Left lung (tissue), 4 donors: ENCODE measurements at regions not wholly inside any gene's neighbourhood (a gene's known extent, or its start where the extent isn't known, plus 50 kb on each side); places are given as distances from the start of the nearest gene placed in this dataset.

Source experiments
- ATAC-seq: fragments of 200-7000 bp; cut with Tn5 transposase; one replicate; pipeline ENCODE4 v1.9.1; 2020; ENCODE audit warnings: moderate library complexity
- DNase-seq, 4 donors: peaks; one replicate each; pipeline ENCODE4 v3.0.0-alpha.2; 2013 to 2020
- H3K27ac ChIP-seq, 2 donors: fragments of 200-600 bp; sonication (generic) in 1 of 2; one replicate each; pipeline versions ENCODE4 v1.5.0 to v1.8.0; 2020 to 2021
- H3K27me3 ChIP-seq, 2 donors: fragments of 200-600 bp; sonication (generic) in 1 of 2; one replicate each; pipeline versions ENCODE4 v1.5.0 to v1.8.0; 2020 to 2021
- H3K36me3 ChIP-seq, 2 donors: fragments of 200-600 bp; sonication (generic) in 1 of 2; one replicate each; pipeline versions ENCODE4 v1.5.0 to v1.8.0; 2020 to 2021
- H3K4me1 ChIP-seq, 2 donors: fragments of 200-600 bp; one replicate each; pipeline ENCODE4 v1.8.0; 2021
- H3K4me3 ChIP-seq, 2 donors: fragments of 200-600 bp; sonication (generic) in 1 of 2; one replicate each; pipeline versions ENCODE4 v1.5.0 to v1.8.0; 2020 to 2021; ENCODE audit warnings: mild to moderate bottlenecking in 1 of 2
- H3K9me3 ChIP-seq, 2 donors: fragments of 200-600 bp; sonication (generic) in 1 of 2; one replicate each; pipeline versions ENCODE4 v1.5.0 to v1.8.0; 2020 to 2021
- CTCF ChIP-seq, 2 donors: fragments of 200-600 bp; sonication (generic) in 1 of 2; IDR thresholded peaks; one replicate each; pipeline versions ENCODE4 v1.5.0 to v1.8.0; 2021; ENCODE audit warnings: antibody characterized with exemption in 2 of 2
- intact Hi-C, 2 donors: fragments of 100-400 bp; cut with DNase I; formaldehyde crosslinking; loops; one replicate each; pipeline versions ENCODE4 v1.11.2 to v1.14.2; 2022
- donor health status: DM: no; HTN: yes; CAD: no.
- donor health status: DM: no; HTN: no; CAD: no.

- no peaks in the 10 kb centered on the region for H3K27me3 ChIP-seq
- no peak overlapping the region for H3K27ac ChIP-seq
- no peaks in the 10 kb centered on the region for H3K4me1 ChIP-seq
- no peaks in the 10 kb centered on the region for H3K36me3 ChIP-seq
- TF ChIP-seq CTCF (IDR thresholded peaks at IDR 0.05) = no peak
- ATAC-seq (no peak), DNase-seq (no peak)
- no peak overlapping the region for H3K4me3 ChIP-seq
- peaks cover 0 to 36% of the 10 kb centered on the region in 2 donors for H3K9me3 ChIP-seq
- intact Hi-C loops = no loop called here
Measured at GRCh38 chr21:21963911-21964310, 965.7 kb downstream of the NCAM2 start.

GRCh38 chr21:21968810-21969209 lies 970.6 kb downstream of the NCAM2 start:
- Histone ChIP-seq H3K27ac (no peak overlapping the region), H3K36me3 (no peaks in the 10 kb centered on the region), H3K4me1 (no peaks in the 10 kb centered on the region), H3K9me3 (peaks cover 0 to 25% of the 10 kb centered on the region in 2 donors), H3K27me3 (no peaks in the 10 kb centered on the region), H3K4me3 (no peak overlapping the region)
- ATAC-seq (no peak), DNase-seq (no peak)
- intact Hi-C loops = no loop called here
- no peak for TF ChIP-seq CTCF (IDR thresholded peaks at IDR 0.05)

- no peak for DNase-seq
- Histone ChIP-seq H3K27ac (no peak overlapping the region), H3K4me1 (no peaks in the 10 kb centered on the region), H3K27me3 (no peaks in the 10 kb centered on the region), H3K36me3 (no peaks in the 10 kb centered on the region), H3K4me3 (no peak overlapping the region), H3K9me3 (peaks cover 0 to 21% of the 10 kb centered on the region in 2 donors)
- ATAC-seq = no peak
- TF ChIP-seq CTCF (IDR thresholded peaks at IDR 0.05) = no peak
- intact Hi-C loops = no loop called here
Measured at GRCh38 chr21:21969211-21969610, 971.0 kb downstream of the NCAM2 start.

- Histone ChIP-seq H3K9me3 (peaks cover 0 to 4% of the 10 kb centered on the region in 2 donors), H3K4me1 (no peaks in the 10 kb centered on the region), H3K27me3 (no peaks in the 10 kb centered on the region), H3K27ac (no peak overlapping the region), H3K4me3 (no peak overlapping the region), H3K36me3 (no peaks in the 10 kb centered on the region)
- no peak for DNase-seq
- no peak for TF ChIP-seq CTCF (IDR thresholded peaks at IDR 0.05)
- ATAC-seq = no peak
- intact Hi-C loops = no loop called here
Measured at GRCh38 chr21:21971384-21971783, 973.2 kb downstream of the NCAM2 start.

GRCh38 chr21:21973806-21974205 lies 975.6 kb downstream of the NCAM2 start:
- Histone ChIP-seq H3K27ac (no peak overlapping the region), H3K9me3 (no peaks in the 10 kb centered on the region), H3K4me1 (no peaks in the 10 kb centered on the region), H3K36me3 (no peaks in the 10 kb centered on the region), H3K4me3 (no peak overlapping the region), H3K27me3 (no peaks in the 10 kb centered on the region)
- intact Hi-C loops = no loop called here
- no peak for ATAC-seq
- DNase-seq = no peak
- no peak for TF ChIP-seq CTCF (IDR thresholded peaks at IDR 0.05)
